K562 (cell line): ENCODE measurements at regions not wholly inside any gene's neighbourhood (a gene's known extent, or its start where the extent isn't known, plus 50 kb on each side); places are given as distances from the start of the nearest gene placed in this dataset.

Experiments used
- ATAC-seq: fragments of 200-7000 bp; cut with Tn5 transposase; 3 replicates; pipeline ENCODE4 v1.9.1; 2020; ENCODE audit warnings: moderate library complexity
- BruUV-seq: library from RNA; stranded (reverse); fragments of 400-500 nt; replicated peaks from 2 replicates; lab custom pipeline; 2021; lab: Mats Ljungman, UMichigan
- CTCF ChIA-PET: fragments of 300-600 bp; formaldehyde crosslinking; extraction: SDS; loops from one replicate; lab custom pipeline; 2021; ENCODE audit warnings: low intra/inter-chr PET ratio; lab: Yijun Ruan, JAX
- POLR2A ChIA-PET: fragments of 300-600, 350-650 bp; sonication (Branson Sonifier 250); formaldehyde crosslinking; extraction: SDS; loops from one replicate; lab custom pipeline; 2021; ENCODE audit warnings: antibody characterized with exemption, inconsistent platforms; lab: Yijun Ruan, JAX
- DNase-seq, 4 experiments: peaks; one replicate each; pipeline versions ENCODE4 v3.0.0 to v3.0.0-alpha.2; 2011 to 2018; ENCODE audit warnings: low spot score in 3 of 4, mixed read lengths in 3 of 4; ENCODE audit errors: extremely low read depth in 1 of 4
- FAIRE-seq: peaks from 2 replicates; lab custom pipeline; 2011; peaks lifted over from hg19 to GRCh38; lab: Jason Lieb, UNC
- H2AFZ ChIP-seq: 2 replicates; pipeline ENCODE4 v1.6.0; 2011; ENCODE audit warnings: low read depth, low read length, control low read depth, inconsistent platforms
- H3K27ac ChIP-seq: fragments of 200-600 bp; 3 replicates; pipeline ENCODE4 v1.8.0; 2011; ENCODE audit warnings: low read depth, mild to moderate bottlenecking, control low read depth, inconsistent platforms, low read length, moderate library complexity, mixed read lengths; ENCODE audit errors: extremely low read depth
- H3K27me3 ChIP-seq, 2 experiments: fragments of 300-600 bp in 1 of 2; 2 replicates in 1 of 2; 3 replicates in 1 of 2; pipeline versions ENCODE4 v1.6.0 to v1.8.0; 2011; ENCODE audit warnings: inconsistent platforms in 2 of 2, low read length in 2 of 2, mild to moderate bottlenecking in 1 of 2, mixed read lengths in 1 of 2, moderate library complexity in 1 of 2; ENCODE audit not compliant: control insufficient read depth in 2 of 2, insufficient read depth in 2 of 2
- H3K36me3 ChIP-seq: fragments of 300-600 bp; 3 replicates; pipeline ENCODE4 v1.8.0; 2011; ENCODE audit warnings: mild to moderate bottlenecking, low read length, inconsistent platforms; ENCODE audit not compliant: control insufficient read depth, insufficient read depth
- H3K4me1 ChIP-seq, 2 experiments: fragments of 200-600 bp in 1 of 2; replicated peaks in 1 of 2; 2 replicates in 1 of 2; 3 replicates in 1 of 2; pipeline versions ENCODE4 v1.5.1 to v1.8.0; 2011; ENCODE audit warnings: inconsistent platforms in 2 of 2, low read length in 2 of 2, mild to moderate bottlenecking in 1 of 2, mixed read lengths in 1 of 2, moderate library complexity in 1 of 2; ENCODE audit not compliant: control insufficient read depth in 2 of 2, insufficient read depth in 2 of 2
- H3K4me2 ChIP-seq: 2 replicates; pipeline ENCODE4 v1.6.1; 2011; ENCODE audit warnings: low read length, control low read depth, inconsistent platforms, mixed read lengths; ENCODE audit not compliant: insufficient read depth
- H3K4me3 ChIP-seq: fragments of 200-600 bp; sonication (generic), shearing (Covaris generic); 2 replicates; pipeline ENCODE4 v1.5.1; 2016; ENCODE audit warnings: control low read depth, inconsistent platforms
- H3K79me2 ChIP-seq: fragments of 200-600 bp; 3 replicates; pipeline ENCODE4 v1.8.0; 2011; ENCODE audit warnings: low read length, inconsistent platforms; ENCODE audit not compliant: control insufficient read depth, insufficient read depth
- H3K9ac ChIP-seq, 2 experiments: 2 replicates each; pipeline versions ENCODE4 v1.6.0 to v1.6.1; 2011; ENCODE audit warnings: low read depth in 2 of 2, low read length in 2 of 2, control low read depth in 1 of 2, inconsistent platforms in 1 of 2, mild to moderate bottlenecking in 1 of 2, mixed read lengths in 1 of 2; ENCODE audit not compliant: insufficient read depth in 1 of 2
- H3K9me1 ChIP-seq: one replicate; pipeline ENCODE4 v1.6.0; 2011; ENCODE audit warnings: inconsistent platforms, mild to moderate bottlenecking, low read length, moderate library complexity; ENCODE audit not compliant: control insufficient read depth, insufficient read depth
- H3K9me3 ChIP-seq: replicated peaks from 2 replicates; pipeline ENCODE4 v1.5.1; 2011; ENCODE audit warnings: low read depth, low read length, inconsistent platforms; ENCODE audit not compliant: control insufficient read depth, insufficient read depth
- H4K20me1 ChIP-seq: replicated peaks from 2 replicates; pipeline ENCODE4 v1.6.1; 2011; ENCODE audit warnings: low read length, inconsistent platforms, mixed read lengths; ENCODE audit not compliant: control insufficient read depth, insufficient read depth
- ADNP ChIP-seq: fragments of 200-800 bp; sonication (Bioruptor generic); IDR thresholded peaks from 2 replicates; pipeline ENCODE4 v1.6.1; 2016; ENCODE audit warnings: missing genetic modification characterization, missing compliant biosample characterization
- BRCA1 ChIP-seq, 2 experiments: fragments of 450-650 bp in 1 of 2; sonication (generic) in 1 of 2; formaldehyde crosslinking in 1 of 2; IDR thresholded peaks; 2 replicates each; pipeline versions ENCODE4 v1.5.0 to v1.6.1; 2017 to 2020; ENCODE audit warnings: mild to moderate bottlenecking in 1 of 2, missing genetic modification reagents in 1 of 2
- CBX8 ChIP-seq: fragments of 200-600 bp; sonication (generic); IDR thresholded peaks from 2 replicates; pipeline ENCODE4 v1.6.1; 2012; ENCODE audit warnings: borderline replicate concordance, mixed run types, low read depth, mild to moderate bottlenecking, moderate library complexity, mixed read lengths, low read length, control low read depth, inconsistent platforms; ENCODE audit not compliant: poor library complexity, severe bottlenecking; ENCODE audit errors: extremely low read depth
- CREB1 ChIP-seq, 2 experiments: sonication (generic) in 1 of 2; formaldehyde crosslinking in 1 of 2; IDR thresholded peaks; 2 replicates each; pipeline versions ENCODE4 v1.6.1 to v1.8.0; 2012 to 2022; ENCODE audit warnings: inconsistent platforms in 1 of 2, mild to moderate bottlenecking in 1 of 2, missing genetic modification reagents in 1 of 2, moderate library complexity in 1 of 2
- NFYB ChIP-seq: IDR thresholded peaks from 2 replicates; pipeline ENCODE4 v1.6.1; 2011; ENCODE audit warnings: mild to moderate bottlenecking, moderate library complexity; ENCODE audit not compliant: insufficient read length; ENCODE audit errors: extremely low read depth
- PCBP2 ChIP-seq: fragments of 200-400 bp; formaldehyde crosslinking; IDR thresholded peaks from 2 replicates; pipeline ENCODE4 v1.6.1; 2018; ENCODE audit warnings: low read length, low read depth, mild to moderate bottlenecking, moderate library complexity; ENCODE audit not compliant: poor library complexity, severe bottlenecking
- PRMT5 ChIP-seq: sonication (generic); formaldehyde crosslinking; IDR thresholded peaks from 2 replicates; pipeline ENCODE4 v1.5.0; 2020; ENCODE audit warnings: missing genetic modification reagents
- RFX1 ChIP-seq: fragments of 450-650 bp; IDR thresholded peaks from 2 replicates; pipeline ENCODE4 v1.6.1; 2016; ENCODE audit warnings: mild to moderate bottlenecking, moderate library complexity
- SLC30A9 ChIP-seq: fragments of 250-450 bp; sonication (Bioruptor Pico); IDR thresholded peaks from 2 replicates; pipeline ENCODE4 v1.8.0; 2022; ENCODE audit warnings: mild to moderate bottlenecking, moderate library complexity
- SRSF3 ChIP-seq: fragments of 200-400 bp; formaldehyde crosslinking; IDR thresholded peaks from 2 replicates; pipeline ENCODE4 v1.6.1; 2016; ENCODE audit warnings: mild to moderate bottlenecking, low read length, moderate library complexity; ENCODE audit not compliant: insufficient read depth
- TRIM28 ChIP-seq: fragments of 450-650 bp; IDR thresholded peaks from 2 replicates; pipeline ENCODE4 v1.6.1; 2017
- ZNF232 ChIP-seq: sonication (generic); formaldehyde crosslinking; IDR thresholded peaks from 2 replicates; pipeline ENCODE4 v1.8.0; 2022; ENCODE audit warnings: mild to moderate bottlenecking, missing genetic modification reagents
- ZNF253 ChIP-seq: fragments of 250-450 bp; sonication (Bioruptor Pico); conservative IDR thresholded peaks from 2 replicates; pipeline ENCODE4 v1.6.1; 2021; ENCODE audit warnings: mild to moderate bottlenecking
- ZNF449 ChIP-seq: fragments of 250-450 bp; sonication (Bioruptor Pico); IDR thresholded peaks from 2 replicates; pipeline ENCODE4 v1.8.0; 2022; ENCODE audit warnings: moderate library complexity, mild to moderate bottlenecking, inconsistent platforms
- ZNF655 ChIP-seq: fragments of 250-450 bp; sonication (Bioruptor Pico); IDR thresholded peaks from 2 replicates; pipeline ENCODE4 v1.5.0; 2021
- ZNF695 ChIP-seq: fragments of 450-650 bp; formaldehyde crosslinking; IDR thresholded peaks from 2 replicates; pipeline ENCODE4 v1.4.0; 2020; ENCODE audit warnings: mild to moderate bottlenecking, moderate library complexity
- WGBS: fragments of 100-300 bp; shearing (Covaris generic); methylation state at CpG from one replicate; pipeline ENCODE4 v1.1.6; 2016; ENCODE audit warnings: low coverage, mixed read lengths; ENCODE audit not compliant: insufficient coverage; ENCODE audit errors: missing lambda C conversion rate; 5-methylcytosine and 5-hydroxymethylcytosine counted together
- in situ Hi-C: fragments of 300-500 bp; cut with MboI; formaldehyde crosslinking; loops from 4 replicates; pipeline ENCODE4 v1.15.0; 2018; ENCODE audit warnings: inconsistent platforms, mixed read lengths
- intact Hi-C: fragments of 100-400 bp; cut with micrococcal nuclease; formaldehyde crosslinking; loops from 2 replicates; pipeline ENCODE4 v1.14.2; 2022
- TF ChIP-seq, protein P1 (sequence below): fragments of 250-450 bp; sonication (Bioruptor Pico); IDR thresholded peaks from 2 replicates; pipeline ENCODE4 v1.4.0; 2020

DNA sequence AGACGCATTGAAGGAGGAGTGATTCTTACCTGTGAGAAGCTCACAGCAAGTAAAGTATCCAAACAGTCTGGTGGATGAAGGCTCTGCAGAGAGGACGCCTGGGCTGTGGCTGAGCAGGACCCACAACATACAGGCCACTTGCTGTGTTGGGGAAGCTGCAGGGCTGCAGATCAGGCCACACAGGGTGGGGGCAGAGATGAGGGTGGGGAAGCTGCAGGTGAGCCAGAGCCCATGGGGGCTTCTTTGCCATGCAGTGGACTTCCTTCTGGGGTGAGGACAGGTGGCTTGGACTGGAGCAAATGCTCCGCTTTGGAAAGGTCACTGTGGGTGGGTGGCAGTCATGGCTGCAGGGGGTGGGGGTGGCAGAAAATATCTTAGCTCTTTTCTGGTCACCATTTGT is 214.8 kb downstream of the GLRX3 start (continued):
- no peak for TF ChIP-seq ZNF449 (CRISPR knock-in tag)
- TF ChIP-seq RFX1, result no peak
- no peak for TF ChIP-seq ADNP (tag)
- no peak for TF ChIP-seq SRSF3

DNA sequence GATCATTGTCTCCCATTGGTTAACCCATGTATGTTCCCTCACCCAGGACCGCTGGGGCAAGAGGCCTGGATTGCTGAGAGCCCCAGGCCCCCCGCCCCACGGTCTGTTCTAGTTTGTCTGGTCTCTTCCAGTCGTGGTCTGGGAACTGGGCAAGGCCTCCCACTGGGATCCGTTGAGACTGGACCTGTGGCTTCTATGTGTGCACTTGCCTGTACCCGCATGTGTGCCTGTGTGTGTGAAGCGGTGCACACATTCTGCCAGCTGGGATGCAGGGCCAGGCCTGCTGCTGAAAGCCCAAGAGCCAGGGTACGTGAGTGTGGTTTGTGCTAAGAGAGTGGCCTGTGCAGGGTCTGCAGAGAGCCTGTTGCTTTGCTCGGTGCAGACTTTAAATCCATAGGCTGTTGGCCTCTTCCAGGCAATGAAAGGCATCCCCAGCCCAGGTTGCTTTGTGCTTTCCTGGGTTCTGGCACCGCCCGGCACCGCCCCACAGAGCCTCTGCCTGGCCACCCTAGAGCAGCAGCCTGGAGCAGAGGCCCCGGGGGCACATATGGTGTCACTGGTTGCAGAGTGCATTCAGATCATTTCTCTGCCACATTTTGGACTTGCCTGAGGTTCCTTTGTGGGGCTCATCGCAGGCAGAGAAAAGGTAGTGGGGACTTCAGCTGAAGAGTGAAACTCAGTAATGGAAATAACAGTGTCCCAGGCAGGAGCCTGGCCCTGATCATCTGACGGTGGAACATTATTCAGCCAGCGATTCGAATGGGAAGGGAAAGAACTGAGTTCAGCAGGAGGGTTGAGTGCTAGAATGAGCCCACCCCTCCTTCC is 215.5 kb downstream of the GLRX3 start:
- 0% methylated on average over 15 of the region's 17 CpGs for WGBS
- Histone ChIP-seq H3K9me3 (no peaks in the 10 kb centered on the region), H3K4me2 (no peak overlapping the region), H3K27me3 (peaks cover 0 to 9% of the 10 kb centered on the region in 2 experiments; a peak in 1 of 5 replicates), H3K4me3 (no peak overlapping the region), H3K9ac (no peak overlapping the region), H3K4me1 (no peaks in the 10 kb centered on the region), H2AFZ (no peak overlapping the region), H4K20me1 (no peaks in the 10 kb centered on the region), H3K9me1 (no peaks in the 10 kb centered on the region), H3K36me3 (no peaks in the 10 kb centered on the region), H3K79me2 (no peaks in the 10 kb centered on the region), H3K27ac (no peak overlapping the region)
- intact Hi-C loops, result no loop called here
- FAIRE-seq, result no peak
- no peak for DNase-seq
- in situ Hi-C loops, result no loop called here
- ChIA-PET POLR2A (no interaction called here), CTCF (no interaction called here)
- ATAC-seq, result no peak
- BruUV-seq, result no TSS peak
- TF ChIP-seq ZNF695 (CRISPR knock-in tag) (no peak), ZNF655 (CRISPR knock-in tag) (no peak), BRCA1 (IDR thresholded peaks at IDR 0.05) (no peak), BRCA1 (CRISPR knock-in tag; IDR thresholded peaks at IDR 0.05) (no peak), CBX8 (no peak), ZNF253 (CRISPR knock-in tag) (no peak), PCBP2 (no peak), SLC30A9 (no peak), CREB1 (IDR thresholded peaks at IDR 0.05) (no peak), CREB1 (CRISPR knock-in tag; IDR thresholded peaks at IDR 0.05) (no peak), TRIM28 (no peak), PRMT5 (CRISPR knock-in tag) (no peak), NFYB (no peak), ZNF232 (CRISPR knock-in tag) (no peak)
- TF ChIP-seq, protein P1, sequence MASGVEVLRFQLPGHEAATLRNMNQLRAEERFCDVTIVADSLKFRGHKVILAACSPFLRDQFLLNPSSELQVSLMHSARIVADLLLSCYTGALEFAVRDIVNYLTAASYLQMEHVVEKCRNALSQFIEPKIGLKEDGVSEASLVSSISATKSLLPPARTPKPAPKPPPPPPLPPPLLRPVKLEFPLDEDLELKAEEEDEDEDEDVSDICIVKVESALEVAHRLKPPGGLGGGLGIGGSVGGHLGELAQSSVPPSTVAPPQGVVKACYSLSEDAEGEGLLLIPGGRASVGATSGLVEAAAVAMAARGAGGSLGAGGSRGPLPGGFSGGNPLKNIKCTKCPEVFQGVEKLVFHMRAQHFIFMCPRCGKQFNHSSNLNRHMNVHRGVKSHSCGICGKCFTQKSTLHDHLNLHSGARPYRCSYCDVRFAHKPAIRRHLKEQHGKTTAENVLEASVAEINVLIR (CRISPR knock-in tag), result no peak
